ENCODE measurements at regions not wholly inside any gene's neighbourhood (a gene's known extent, or its start where the extent isn't known, plus 50 kb on each side); places are given as distances from the start of the nearest gene placed in this dataset.
"Not testable (repeated sequence)": the region's sequence is repeated elsewhere in the genome, so short reads cannot be mapped to it uniquely, and the experiment has no call there.

- intact Hi-C loops (cut with DNase I); DNase-seq (ENCODE audit: low spot score): not testable (repeated sequence)
These were observed 493.6 kb downstream of the KLF12 start for GRCh38 chr13:73640476-73641179.

DNA sequence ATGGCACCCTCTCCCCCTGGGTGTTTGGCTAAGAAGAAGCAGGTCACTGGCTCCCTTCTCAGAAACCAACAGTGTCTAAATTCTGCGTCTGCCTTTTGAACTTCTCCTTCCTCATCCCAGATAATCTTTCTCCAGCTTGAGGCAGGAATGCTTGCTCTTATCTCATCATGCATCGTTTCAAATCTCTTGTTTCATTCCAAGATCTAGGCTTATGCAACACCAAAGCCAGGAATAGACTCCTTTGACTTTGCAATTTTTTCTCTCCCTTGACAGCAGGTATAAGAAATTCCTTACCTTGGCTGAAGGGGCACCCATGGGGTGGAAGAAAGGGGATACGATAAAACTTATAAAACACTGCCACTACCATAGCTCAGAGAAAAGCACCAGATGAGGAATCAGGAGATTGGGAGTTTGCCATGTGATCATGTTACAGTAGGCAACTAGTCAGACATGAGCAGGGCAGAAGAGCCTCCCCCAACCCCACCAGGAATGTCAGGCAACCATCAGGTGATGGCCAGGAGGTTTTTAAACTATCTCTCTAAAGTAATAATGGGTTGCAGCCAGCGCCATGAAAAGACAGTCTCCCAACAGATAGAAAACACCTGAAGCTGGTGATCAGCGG is 498.9 kb downstream of the KLF12 start:
- intact Hi-C loops (cut with DNase I) = no loop called here
- DNase-seq (ENCODE audit: low spot score) = no peak

DNA sequence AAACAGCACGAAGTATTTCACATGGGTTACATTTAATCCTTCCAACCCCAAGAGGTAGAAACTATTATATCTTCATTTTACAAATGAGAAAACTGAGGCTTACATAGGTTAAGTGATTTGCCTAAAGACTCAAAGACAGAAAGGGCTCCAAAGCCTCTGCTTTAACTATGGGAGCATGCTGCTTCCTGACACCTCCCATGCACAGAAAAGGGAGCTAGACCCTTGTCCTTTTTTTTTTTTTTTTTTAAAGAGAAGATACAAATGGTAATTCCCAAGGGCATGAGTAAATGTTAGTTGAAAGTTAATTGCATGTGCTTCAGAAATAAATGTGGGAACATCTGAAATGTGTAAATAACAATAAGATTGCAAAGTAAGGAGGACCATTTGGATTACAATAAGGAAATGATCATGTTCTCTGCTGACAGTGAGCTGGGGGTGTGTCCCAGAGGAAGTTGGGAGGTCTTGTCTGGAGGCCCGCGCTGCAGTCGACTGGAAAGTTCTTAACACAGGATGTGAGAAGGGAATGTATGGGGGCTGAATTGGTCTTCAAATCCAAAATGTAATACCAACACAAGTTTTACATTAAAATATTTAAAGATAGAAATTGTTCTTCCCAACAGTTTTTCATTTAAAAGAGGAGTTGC is 500.3 kb downstream of the KLF12 start:
- intact Hi-C loops (cut with DNase I) = no loop called here
- DNase-seq (ENCODE audit: low spot score) = no peak

DNA sequence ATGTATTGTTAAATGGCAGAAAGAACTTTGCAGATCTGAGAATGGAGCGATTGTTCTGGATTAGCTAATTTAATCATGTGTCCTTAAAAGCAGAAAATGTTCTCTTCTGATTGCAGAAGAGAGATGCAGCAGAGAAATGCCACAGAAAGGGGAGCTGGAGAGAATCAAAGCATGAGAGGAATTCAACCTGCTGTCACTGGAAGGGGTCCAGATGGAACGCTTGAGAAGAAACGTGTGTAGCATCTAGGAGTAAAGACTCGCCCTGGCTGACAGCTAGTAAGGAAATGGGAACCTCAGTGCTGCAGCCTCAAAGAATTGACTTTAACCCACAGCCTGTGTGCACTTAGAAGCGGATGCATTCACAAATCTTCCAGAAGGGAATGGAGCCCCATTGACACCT is 502.8 kb downstream of the KLF12 start:
- no peak for DNase-seq (ENCODE audit: low spot score)
- intact Hi-C loops (cut with DNase I) = no loop called here

- intact Hi-C loops (cut with DNase I) = no loop called here
- no peak for DNase-seq (ENCODE audit: low spot score)
These were observed 508.5 kb downstream of the KLF12 start for GRCh38 chr13:73625562-73626339.

GRCh38 chr13:73623281-73623680 is 510.9 kb downstream of the KLF12 start:
- no peak for DNase-seq (ENCODE audit: low spot score)
- intact Hi-C loops (cut with DNase I) = no loop called here

DNA sequence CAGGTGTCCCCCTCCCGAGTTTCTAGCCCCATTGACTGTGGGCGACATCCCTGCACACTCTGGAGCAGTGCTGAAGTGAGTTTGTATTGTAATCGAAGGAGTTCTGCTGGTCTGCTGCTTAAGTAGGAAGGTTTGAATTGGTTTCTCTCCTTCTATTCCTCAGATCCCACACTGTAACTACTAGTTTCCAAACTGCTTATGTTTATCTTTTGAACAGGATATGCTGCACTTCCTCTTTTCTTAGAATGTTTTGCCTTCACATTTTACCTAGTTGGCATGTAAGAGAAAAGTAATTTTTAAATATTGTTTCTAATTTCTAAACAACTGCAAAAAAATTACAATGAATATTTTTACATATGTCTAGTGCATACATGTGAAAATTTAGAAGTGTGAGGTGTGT is 511.8 kb downstream of the KLF12 start:
- DNase-seq (ENCODE audit: low spot score) = no peak
- intact Hi-C loops (cut with DNase I) = no loop called here

- no peak for DNase-seq (ENCODE audit: low spot score)
- intact Hi-C loops (cut with DNase I) = no loop called here
These were observed 515.8 kb downstream of the KLF12 start for GRCh38 chr13:73618275-73618865.

DNA sequence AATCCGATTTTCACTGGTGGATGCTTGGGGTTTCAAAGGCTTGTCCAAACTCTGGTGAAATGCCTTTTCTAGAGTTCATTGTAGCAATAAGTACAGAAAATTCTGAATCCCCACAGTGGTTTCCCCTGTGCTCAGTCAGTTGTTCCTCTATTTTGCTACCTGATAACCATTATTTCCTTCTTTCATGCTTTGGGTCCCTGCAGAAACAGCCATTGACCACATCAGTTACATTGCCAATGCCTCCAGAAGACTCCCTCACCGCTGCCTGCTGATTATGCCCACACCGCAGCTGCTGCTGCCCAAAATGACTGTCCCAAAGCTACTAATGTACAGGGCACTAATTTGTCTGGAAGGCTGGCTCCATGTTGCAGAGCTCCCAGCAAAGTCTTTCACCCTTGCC is 517.3 kb downstream of the KLF12 start:
- DNase-seq (ENCODE audit: low spot score) = no peak
- intact Hi-C loops (cut with DNase I) = no loop called here

DNA sequence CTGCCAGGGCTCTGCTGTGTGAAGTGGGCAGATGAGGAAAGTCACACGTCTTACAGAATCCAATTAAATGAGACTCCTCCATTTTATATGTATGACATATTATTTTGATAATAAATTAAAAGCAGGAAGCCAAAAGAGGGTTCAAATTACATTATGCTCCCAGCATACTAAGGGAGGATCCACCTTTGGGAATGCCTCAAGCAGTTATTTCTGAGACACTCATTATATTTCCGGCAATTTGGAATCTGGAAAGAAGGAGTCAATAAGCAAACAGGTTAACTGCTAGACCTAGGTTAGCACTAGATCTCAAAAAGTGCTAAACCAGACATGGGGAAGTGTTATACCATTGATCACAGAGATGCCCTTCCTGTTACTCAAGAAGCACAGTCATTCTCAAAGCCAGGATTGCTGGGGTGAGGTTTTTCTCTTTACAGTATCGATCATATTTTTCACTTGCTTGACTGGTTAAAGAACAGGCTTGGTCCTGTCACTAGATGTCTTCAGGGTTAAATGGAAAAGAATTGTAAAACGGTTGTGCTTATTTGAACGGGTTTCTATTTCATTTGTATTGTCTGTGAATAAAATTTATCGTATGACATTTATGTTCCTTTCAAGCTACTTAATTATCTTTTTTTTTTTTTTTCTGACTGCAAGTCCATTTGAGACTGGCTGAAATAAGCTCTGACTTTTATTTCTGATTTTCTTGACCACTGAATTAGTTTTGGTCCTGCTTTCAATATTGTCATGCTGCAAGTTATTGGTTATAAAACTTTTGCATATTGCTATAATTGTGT is 523.2 kb downstream of the KLF12 start:
- DNase-seq (ENCODE audit: low spot score) = no peak

DNA sequence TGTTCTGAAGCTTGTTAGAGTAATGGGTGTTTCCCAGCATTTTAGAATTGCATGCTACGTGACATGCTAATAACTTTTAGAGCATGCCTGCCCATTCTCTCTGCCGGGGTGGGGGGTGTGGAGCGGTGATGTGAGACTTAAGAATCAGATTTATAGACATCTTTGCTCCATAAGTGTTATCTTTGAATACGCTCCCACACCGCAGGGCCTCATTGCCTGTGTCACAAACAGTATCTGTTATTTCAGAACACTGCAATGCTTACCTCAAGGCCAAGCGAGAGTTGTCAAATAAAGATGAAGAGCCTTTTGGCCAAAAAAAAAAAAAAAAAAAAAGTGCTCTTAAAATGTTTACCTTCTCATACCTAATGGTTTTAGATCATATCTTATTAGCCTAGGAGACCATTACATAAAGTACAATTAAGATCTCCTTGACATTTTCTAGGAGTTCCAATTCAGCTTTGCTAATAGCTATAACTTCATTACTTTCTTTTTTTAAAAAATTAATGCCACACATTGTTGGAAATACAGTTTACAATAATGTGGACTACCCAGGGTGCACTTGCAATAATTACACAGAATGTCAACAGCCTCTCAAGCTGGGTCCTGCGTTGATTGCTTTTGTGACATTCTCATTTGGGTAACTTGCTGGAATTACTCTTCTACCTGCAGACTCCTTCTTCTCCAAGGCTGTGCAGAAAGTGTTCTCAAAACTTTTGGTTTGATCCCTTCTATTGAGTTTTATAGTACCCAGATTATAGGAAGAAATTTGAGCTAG is 525.3 kb downstream of the KLF12 start:
- DNase-seq (ENCODE audit: low spot score) = no peak
- intact Hi-C loops (cut with DNase I) = no loop called here

More for the DNA sequence above, 523.2 kb downstream of the KLF12 start:
- intact Hi-C loops (cut with DNase I) = no loop called here

- no peak for DNase-seq (ENCODE audit: low spot score)
- intact Hi-C loops (cut with DNase I) = no loop called here
These were observed 526.1 kb downstream of the KLF12 start for GRCh38 chr13:73608157-73608516.

DNA sequence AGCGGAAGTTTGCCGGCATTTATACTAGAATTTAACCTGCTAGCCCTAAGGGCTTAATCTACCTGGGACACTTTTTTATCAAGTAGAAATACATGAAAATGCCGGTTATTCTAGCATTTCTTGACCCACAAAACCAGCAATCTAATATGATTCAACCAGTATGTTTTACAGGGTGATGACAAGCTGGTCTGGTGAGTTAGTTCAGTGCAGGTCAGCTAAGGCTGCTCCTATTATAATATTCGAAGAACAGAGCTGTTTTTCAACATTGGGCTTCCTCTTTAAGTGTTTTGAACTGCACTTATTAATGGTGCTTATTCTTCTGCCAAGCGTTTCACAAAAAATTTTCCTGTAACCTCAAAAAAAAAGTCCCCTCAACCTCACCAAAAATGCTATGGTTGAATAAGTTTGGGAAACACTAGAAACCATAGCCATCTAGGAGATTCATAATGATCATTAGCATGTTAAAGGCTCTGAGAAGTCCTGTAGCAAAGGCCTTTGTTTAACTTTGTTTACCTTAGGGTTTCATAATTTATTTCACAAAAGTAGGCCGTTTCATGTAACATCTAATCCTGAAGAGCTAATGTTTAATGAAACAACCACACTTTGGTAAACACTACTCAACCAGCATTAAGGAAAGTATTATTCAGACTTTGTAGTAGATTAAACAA is 526.6 kb downstream of the KLF12 start:
- intact Hi-C loops (cut with DNase I) = no loop called here

DNA sequence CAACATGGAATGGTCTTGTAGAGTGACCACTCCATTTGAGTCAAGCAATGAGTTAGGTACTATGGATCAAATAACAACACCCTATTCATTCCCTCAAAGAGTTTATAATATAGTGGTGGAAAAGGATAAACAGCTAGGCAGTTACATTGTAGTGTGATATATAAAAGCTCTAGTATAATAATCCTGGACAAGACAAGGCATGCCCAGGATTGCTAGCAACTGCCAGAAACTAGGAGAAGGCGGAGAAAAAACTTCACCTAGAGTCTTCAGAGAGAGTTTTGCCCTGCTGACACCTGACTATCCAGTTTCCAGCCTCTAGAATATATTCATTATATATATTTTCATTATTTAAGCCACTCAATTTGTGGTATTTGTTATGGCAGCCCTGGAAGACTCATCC is 530.6 kb downstream of the KLF12 start:
- intact Hi-C loops (cut with DNase I) = no loop called here
- no peak for DNase-seq (ENCODE audit: low spot score)

More for the DNA sequence above, 526.6 kb downstream of the KLF12 start:
- DNase-seq (ENCODE audit: low spot score) = no peak

DNA sequence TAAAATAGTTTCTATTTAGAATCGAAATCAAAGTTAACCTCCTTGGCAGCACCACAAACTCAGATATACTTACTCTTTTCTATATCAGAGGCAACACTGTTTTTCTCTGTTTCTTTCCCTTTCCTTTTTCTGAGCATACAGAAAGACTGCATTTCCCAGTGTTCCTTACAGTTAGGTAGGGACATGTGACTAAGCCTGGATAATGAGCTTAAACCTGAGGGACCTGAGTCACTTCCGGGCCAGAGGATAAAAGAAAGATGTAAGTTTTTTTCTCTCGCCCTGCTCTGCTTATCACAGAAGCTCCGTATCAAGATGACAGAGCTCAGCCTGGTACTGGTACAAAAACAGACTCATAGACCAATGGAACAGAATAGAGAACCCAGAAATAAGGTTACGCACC is 531.9 kb downstream of the KLF12 start:
- DNase-seq (ENCODE audit: low spot score) = no peak
- intact Hi-C loops (cut with DNase I) = no loop called here

DNA sequence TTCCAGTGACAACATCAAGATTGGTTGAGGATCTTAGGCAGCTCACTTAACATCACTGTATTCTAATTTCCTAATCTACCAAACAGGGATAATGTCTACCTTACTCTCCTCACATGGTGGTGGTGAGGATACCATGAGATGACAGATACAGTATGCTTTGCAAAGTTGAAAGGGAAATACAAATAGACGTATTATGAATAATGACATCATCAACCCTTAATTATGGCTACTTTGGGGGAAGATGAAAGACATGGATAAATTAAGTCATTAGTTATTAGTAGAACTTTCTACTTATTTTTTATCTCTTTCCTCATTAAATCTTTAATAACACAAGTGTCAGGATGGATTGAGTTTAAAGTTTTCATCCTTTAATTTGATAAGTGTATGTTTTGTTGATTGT is 532.5 kb downstream of the KLF12 start:
- intact Hi-C loops (cut with DNase I) = no loop called here
- no peak for DNase-seq (ENCODE audit: low spot score)

DNA sequence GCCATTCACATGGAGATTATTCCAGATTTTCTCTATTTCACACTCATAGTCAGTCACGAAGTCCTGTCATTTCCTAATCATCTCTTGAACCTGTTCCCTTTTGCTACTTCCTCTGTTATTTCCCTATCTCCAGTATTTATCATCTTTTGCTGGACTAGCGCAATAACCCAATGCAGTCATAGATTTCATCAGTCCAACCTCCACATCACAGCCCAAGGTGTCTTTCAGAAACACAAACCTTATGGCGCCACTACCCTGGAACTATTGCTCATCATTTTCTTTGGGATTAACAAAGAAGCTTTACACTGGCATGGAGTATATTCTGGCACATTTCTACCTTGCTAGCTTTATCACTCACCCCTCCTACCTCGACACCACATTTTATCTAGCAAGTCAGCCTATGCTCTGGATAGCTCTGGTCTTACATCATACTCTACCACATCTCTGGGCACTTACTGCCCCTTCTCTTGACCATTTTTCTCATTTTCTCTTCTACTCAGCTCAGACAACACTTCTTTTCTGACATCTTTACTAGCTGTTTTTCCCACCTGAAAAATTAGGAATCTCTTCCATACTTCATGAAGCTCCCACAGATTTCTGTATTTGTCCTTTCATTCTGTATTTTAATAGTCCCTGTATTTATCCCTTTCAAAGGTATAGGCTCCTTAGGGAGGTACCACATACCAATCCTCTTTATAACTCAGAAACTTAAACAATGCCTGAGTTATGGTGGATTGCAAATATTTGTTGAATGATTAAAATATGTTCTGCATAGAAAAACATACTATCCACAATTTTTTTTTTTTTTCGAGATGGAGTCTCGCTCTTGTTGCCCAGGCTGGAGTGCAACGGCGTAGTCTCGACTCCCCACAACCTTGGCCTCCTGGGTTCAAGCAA is 534.7 kb downstream of the KLF12 start:
- no peak for DNase-seq (ENCODE audit: low spot score)
- intact Hi-C loops (cut with DNase I) = no loop called here

All from posterior vena cava (tissue), 2 donors.